GM18511 (cell line): ENCODE measurements at regions not wholly inside any gene's neighbourhood (a gene's known extent, or its start where the extent isn't known, plus 50 kb on each side); places are given as distances from the start of the nearest gene placed in this dataset.
"Not testable (repeated sequence)": the region's sequence is repeated elsewhere in the genome, so short reads cannot be mapped to it uniquely, and the experiment has no call there.

Experiments used
- ATAC-seq: cut with Tn5 transposase; IDR thresholded peaks from one replicate; pipeline ENCODE4 v1.9.1; 2021; ENCODE audit warnings: mild to moderate bottlenecking, moderate library complexity; ENCODE audit not compliant: unreplicated experiment

GRCh38 chr20:26218301-26218700 lies 521.6 kb upstream of the ZNF337 start:
- ATAC-seq: no peak

GRCh38 chr20:26216025-26216424 lies 519.4 kb upstream of the ZNF337 start:
- ATAC-seq: no peak

GRCh38 chr20:26214991-26215390 lies 518.3 kb upstream of the ZNF337 start:
- no peak for ATAC-seq

- no peak for ATAC-seq
These were observed 512.7 kb upstream of the ZNF337 start for GRCh38 chr20:26209171-26209941.

GRCh38 chr20:26208296-26209091 lies 511.8 kb upstream of the ZNF337 start:
- no peak for ATAC-seq

GRCh38 chr20:26207967-26208295 lies 511.3 kb upstream of the ZNF337 start:
- not testable (repeated sequence) for ATAC-seq

- ATAC-seq: no peak
These were observed 510.7 kb upstream of the ZNF337 start for GRCh38 chr20:26207237-26207966.

- ATAC-seq: no peak
These were observed 508.7 kb upstream of the ZNF337 start for GRCh38 chr20:26205350-26205749.

- not testable (repeated sequence) for ATAC-seq
These were observed 504.4 kb upstream of the ZNF337 start for GRCh38 chr20:26201026-26201425.

- peak; percentile 80 for ATAC-seq
These were observed 490.7 kb upstream of the ZNF337 start for GRCh38 chr20:26187329-26187728.

GRCh38 chr20:26183720-26184119 lies 487.1 kb upstream of the ZNF337 start:
- ATAC-seq: not testable (repeated sequence)

- ATAC-seq: not testable (repeated sequence)
These were observed 484.7 kb upstream of the ZNF337 start for GRCh38 chr20:26181364-26181763.

- not testable (repeated sequence) for ATAC-seq
These were observed 475.2 kb upstream of the ZNF337 start for GRCh38 chr20:26171875-26172274.

GRCh38 chr20:26169506-26169905 lies 472.9 kb upstream of the ZNF337 start:
- no peak for ATAC-seq

GRCh38 chr20:26167499-26167898 lies 470.8 kb upstream of the ZNF337 start:
- ATAC-seq: no peak

GRCh38 chr20:26163890-26164289 lies 467.2 kb upstream of the ZNF337 start:
- no peak for ATAC-seq

GRCh38 chr20:26163151-26163550 lies 466.5 kb upstream of the ZNF337 start:
- not testable (repeated sequence) for ATAC-seq

- not testable (repeated sequence) for ATAC-seq
These were observed 465.1 kb upstream of the ZNF337 start for GRCh38 chr20:26161741-26162140.

- not testable (repeated sequence) for ATAC-seq
These were observed 464.3 kb upstream of the ZNF337 start for GRCh38 chr20:26160916-26161315.

GRCh38 chr20:26154224-26154623 lies 457.6 kb upstream of the ZNF337 start:
- ATAC-seq: no peak

GRCh38 chr20:26135325-26136110 lies 438.9 kb upstream of the ZNF337 start:
- no peak for ATAC-seq
